K562 (cell line): ENCODE measurements at regions not wholly inside any gene's neighbourhood (a gene's known extent, or its start where the extent isn't known, plus 50 kb on each side); places are given as distances from the start of the nearest gene placed in this dataset.

Experiments used
- BRF1 ChIP-seq: IDR thresholded peaks from 3 replicates; pipeline ENCODE4 v1.6.1; 2011; ENCODE audit warnings: borderline replicate concordance, mild to moderate bottlenecking; ENCODE audit not compliant: insufficient read length; ENCODE audit errors: extremely low read depth
- DNMT1 ChIP-seq: fragments of 450-650 bp; IDR thresholded peaks from 2 replicates; pipeline ENCODE4 v1.6.1; 2016; ENCODE audit warnings: antibody characterized with exemption, mild to moderate bottlenecking
- MGA ChIP-seq: fragments of 450-650 bp; IDR thresholded peaks from 2 replicates; pipeline ENCODE4 v1.6.1; 2016; ENCODE audit warnings: mild to moderate bottlenecking, moderate library complexity
- NCOA4 ChIP-seq: fragments of 450-650 bp; IDR thresholded peaks from 2 replicates; pipeline ENCODE4 v1.6.1; 2018; ENCODE audit warnings: mild to moderate bottlenecking; ENCODE audit not compliant: partially characterized antibody
- STAT6 ChIP-seq: sonication (generic); formaldehyde crosslinking; IDR thresholded peaks from 2 replicates; pipeline ENCODE4 v1.8.1; 2023; ENCODE audit warnings: mild to moderate bottlenecking, missing genetic modification reagents
- VEZF1 ChIP-seq: fragments of 200-800 bp; sonication (Bioruptor generic); IDR thresholded peaks from 2 replicates; pipeline ENCODE4 v1.6.1; 2017; ENCODE audit warnings: missing genetic modification characterization, missing compliant biosample characterization
- ZMIZ1 ChIP-seq, 2 experiments: fragments of 150-350 bp in 1 of 2; IDR thresholded peaks; 2 replicates each; pipeline ENCODE4 v1.6.1; 2012 to 2016; ENCODE audit warnings: low read depth in 2 of 2, low read length in 2 of 2, mild to moderate bottlenecking in 1 of 2, moderate library complexity in 1 of 2

- no peak for TF ChIP-seq MGA
- TF ChIP-seq NCOA4, result no peak
- TF ChIP-seq BRF1, result no peak
- no peak for TF ChIP-seq VEZF1 (CRISPR knock-in tag)
- TF ChIP-seq ZMIZ1 (IDR thresholded peaks at IDR 0.05; ENCODE audit: low read depth in 2 of 2, low read length in 2 of 2), result no peak
- TF ChIP-seq DNMT1, result no peak
- no peak for TF ChIP-seq STAT6 (CRISPR knock-in tag)
Measured at GRCh38 chr2:12448846-12449505, 267.8 kb upstream of the TRIB2 start (continued).
